Neuronal stem cell (in vitro differentiated cells): ENCODE measurements at regions not wholly inside any gene's neighbourhood (a gene's known extent, or its start where the extent isn't known, plus 50 kb on each side); places are given as distances from the start of the nearest gene placed in this dataset.
A peak's percentile ranks its signal among the peaks of the same experiment; 100 is the strongest.

Experiments
- DNase-seq: peaks from one replicate; pipeline ENCODE4 v3.0.0-alpha.2; 2013; ENCODE audit warnings: low spot score
- H2AFZ ChIP-seq: one replicate; pipeline ENCODE4 v1.6.1; 2013; ENCODE audit warnings: mild to moderate bottlenecking, low read length, inconsistent platforms
- H2AK5ac ChIP-seq: 2 replicates; pipeline ENCODE4 v1.6.1; 2013; ENCODE audit warnings: low read depth, mild to moderate bottlenecking, inconsistent platforms, low read length, moderate library complexity, mixed read lengths
- H2BK120ac ChIP-seq: 2 replicates; pipeline ENCODE4 v1.6.1; 2013; ENCODE audit warnings: low read depth, mild to moderate bottlenecking, inconsistent platforms, low read length, moderate library complexity, mixed read lengths
- H2BK12ac ChIP-seq: one replicate; pipeline ENCODE4 v1.6.1; 2013; ENCODE audit warnings: low read length, inconsistent platforms
- H2BK15ac ChIP-seq: 2 replicates; pipeline ENCODE4 v1.6.1; 2013; ENCODE audit warnings: mild to moderate bottlenecking, low read length, inconsistent platforms, mixed read lengths
- H2BK5ac ChIP-seq: one replicate; pipeline ENCODE4 v1.6.1; 2013; ENCODE audit warnings: inconsistent platforms, mild to moderate bottlenecking, low read length, moderate library complexity
- H3K14ac ChIP-seq: one replicate; pipeline ENCODE4 v1.6.1; 2013; ENCODE audit warnings: low read length, inconsistent platforms
- H3K18ac ChIP-seq: 2 replicates; pipeline ENCODE4 v1.6.1; 2013; ENCODE audit warnings: low read length, inconsistent platforms
- H3K23ac ChIP-seq: 2 replicates; pipeline ENCODE4 v1.6.1; 2013; ENCODE audit warnings: low read depth, mild to moderate bottlenecking, mixed read lengths, low read length, inconsistent platforms; ENCODE audit not compliant: poor library complexity
- H3K27ac ChIP-seq: replicated peaks from 3 replicates; pipeline ENCODE4 v1.5.1; 2013; ENCODE audit warnings: low read length, inconsistent platforms
- H3K27me3 ChIP-seq, 3 experiments: 2 replicates each; pipeline ENCODE4 v1.6.1; 2013; ENCODE audit warnings: low read length in 3 of 3, mild to moderate bottlenecking in 2 of 3, inconsistent platforms in 1 of 3, low read depth in 1 of 3, mixed read lengths in 1 of 3, moderate library complexity in 1 of 3; ENCODE audit not compliant: control insufficient read depth in 3 of 3, insufficient read depth in 3 of 3
- H3K36me3 ChIP-seq, 2 donors: replicated peaks in 1 of 2; 2 replicates each; pipeline ENCODE4 v1.6.1; 2013; ENCODE audit warnings: low read length in 2 of 2; ENCODE audit not compliant: control insufficient read depth in 2 of 2, insufficient read depth in 2 of 2
- H3K4ac ChIP-seq: 2 replicates; pipeline ENCODE4 v1.6.1; 2013; ENCODE audit warnings: inconsistent platforms, mild to moderate bottlenecking, low read length, moderate library complexity
- H3K4me1 ChIP-seq, 2 donors: 1 replicate in 1 of 2; 2 replicates in 1 of 2; pipeline ENCODE4 v1.6.1; 2013; ENCODE audit warnings: low read length in 2 of 2, low read depth in 1 of 2; ENCODE audit not compliant: control insufficient read depth in 2 of 2, insufficient read depth in 1 of 2
- H3K4me2 ChIP-seq: one replicate; pipeline ENCODE4 v1.6.1; 2013; ENCODE audit warnings: mild to moderate bottlenecking, low read length, inconsistent platforms; ENCODE audit not compliant: insufficient read depth, poor library complexity, severe bottlenecking
- H3K4me3 ChIP-seq, 2 donors: 2 replicates each; pipeline ENCODE4 v1.5.1; 2013; ENCODE audit warnings: low read length in 2 of 2, mild to moderate bottlenecking in 2 of 2, inconsistent platforms in 1 of 2, moderate library complexity in 1 of 2
- H3K79me1 ChIP-seq: one replicate; pipeline ENCODE4 v1.6.1; 2013; ENCODE audit warnings: low read depth, mild to moderate bottlenecking, inconsistent platforms, low read length, moderate library complexity
- H3K9ac ChIP-seq: one replicate; pipeline ENCODE4 v1.6.1; 2013; ENCODE audit warnings: mild to moderate bottlenecking, low read depth, low read length, inconsistent platforms; ENCODE audit not compliant: poor library complexity
- H3K9me3 ChIP-seq, 2 donors: replicated peaks in 1 of 2; 2 replicates each; pipeline versions ENCODE3 to v1.6.1; 2013; ENCODE audit warnings: low read length in 2 of 2, mild to moderate bottlenecking in 2 of 2, inconsistent platforms in 1 of 2, low read depth in 1 of 2, mixed read lengths in 1 of 2, moderate library complexity in 1 of 2; ENCODE audit not compliant: control insufficient read depth in 2 of 2, insufficient read depth in 1 of 2
- H4K8ac ChIP-seq: one replicate; pipeline ENCODE4 v1.6.1; 2013; ENCODE audit warnings: low read depth, mild to moderate bottlenecking, inconsistent platforms, low read length, moderate library complexity
- H4K91ac ChIP-seq: one replicate; pipeline ENCODE4 v1.6.1; 2013; ENCODE audit warnings: low read length, low read depth, mild to moderate bottlenecking, inconsistent platforms; ENCODE audit not compliant: poor library complexity
- WGBS, 2 donors: extraction: QIAGEN DNeasy Blood & Tissue Kit; methylation state at CpG; one replicate each; pipeline ENCODE4 v1.1.7; 2013; ENCODE audit warnings: missing lambda C conversion rate in 2 of 2, mixed read lengths in 1 of 2; ENCODE audit not compliant: insufficient read length in 2 of 2, insufficient replicate concordance in 1 of 2; ENCODE audit errors: extremely low coverage in 2 of 2; 5-methylcytosine and 5-hydroxymethylcytosine counted together

DNA sequence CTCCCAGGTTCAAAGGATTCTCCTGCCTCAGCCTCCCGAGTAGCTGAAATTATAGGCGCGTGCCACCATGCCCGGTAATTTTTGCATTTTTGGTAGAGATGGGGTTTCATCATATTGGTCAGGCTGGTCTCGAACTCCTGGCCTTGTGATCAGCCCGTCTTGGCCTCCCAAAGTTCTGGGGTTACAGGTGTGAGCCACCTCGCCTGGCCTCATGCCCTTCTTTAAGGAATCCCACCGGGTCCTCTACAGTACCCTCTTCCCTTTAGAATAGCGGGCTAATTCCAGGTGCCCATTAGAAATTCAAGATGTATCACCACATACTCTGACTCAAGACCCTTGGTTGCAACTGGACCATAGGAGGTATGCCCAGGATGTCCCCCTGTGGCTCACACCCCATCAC, 74.2 kb upstream of the ZNF536 start:
- no CpG with 5 or more reads among the region's 9 CpGs for WGBS, 2 donors

DNA sequence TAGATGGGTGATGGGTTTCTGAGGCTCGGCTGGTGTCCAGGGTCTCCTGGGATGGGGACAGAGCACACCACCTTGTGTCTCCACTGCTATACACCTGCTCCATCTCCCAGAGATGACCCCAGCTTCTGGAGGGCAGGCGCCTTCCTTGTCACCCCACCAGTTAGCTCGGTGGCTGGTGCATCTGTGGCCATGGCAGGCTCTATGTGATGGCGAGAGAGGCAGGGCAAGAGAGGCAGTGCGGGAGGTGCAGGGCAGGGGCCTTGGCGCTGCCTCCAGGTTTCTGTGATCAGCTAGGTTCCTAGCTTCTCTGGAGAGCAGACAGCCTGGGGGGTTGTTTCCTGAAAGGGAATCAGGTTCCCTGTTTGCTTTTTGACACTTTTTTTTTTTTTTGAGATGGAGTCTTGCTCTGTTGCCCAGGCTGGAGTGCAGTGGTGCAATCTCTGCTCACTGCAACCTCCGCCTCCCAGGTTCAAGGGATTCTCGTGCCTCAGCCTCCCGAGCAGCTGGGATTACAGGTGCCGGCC, 69.0 kb upstream of the ZNF536 start:
- Histone ChIP-seq H2BK120ac (no peak overlapping the region), H3K4me1 (peaks cover 5 to 8% of the 10 kb centered on the region in 2 donors), H4K8ac (no peak overlapping the region), H3K18ac (peak overlapping the region; percentile 65), H4K91ac (no peak overlapping the region), H3K27me3 (no peaks in the 10 kb centered on the region), H3K27ac (no peak overlapping the region), H3K4me3 (no peak overlapping the region), H3K4me2 (no peak overlapping the region), H3K36me3 (no peaks in the 10 kb centered on the region), H3K14ac (no peak overlapping the region), H3K9me3 (no peaks in the 10 kb centered on the region), H2BK15ac (no peak overlapping the region), H2AK5ac (no peak overlapping the region), H3K23ac (no peak overlapping the region), H3K79me1 (no peaks in the 10 kb centered on the region), H2BK5ac (no peak overlapping the region), H3K4ac (no peak overlapping the region), H2AFZ (no peak overlapping the region), H2BK12ac (no peak overlapping the region), H3K9ac (peak overlapping the region; percentile 61)
- no CpG with 5 or more reads among the region's 10 CpGs for WGBS, 2 donors
- DNase-seq = no peak

More for the DNA sequence above, 74.2 kb upstream of the ZNF536 start:
- Histone ChIP-seq H2AK5ac (no peak overlapping the region), H3K27ac (no peak overlapping the region), H3K23ac (no peak overlapping the region), H3K4me3 (no peak overlapping the region), H3K79me1 (no peaks in the 10 kb centered on the region), H4K8ac (no peak overlapping the region), H3K18ac (no peak overlapping the region), H3K4me1 (peaks cover 2 to 4% of the 10 kb centered on the region in 2 donors), H2BK5ac (no peak overlapping the region), H3K36me3 (no peaks in the 10 kb centered on the region), H2BK120ac (no peak overlapping the region), H2AFZ (no peak overlapping the region), H3K14ac (no peak overlapping the region), H2BK15ac (no peak overlapping the region), H3K9me3 (no peaks in the 10 kb centered on the region), H3K27me3 (no peaks in the 10 kb centered on the region), H4K91ac (no peak overlapping the region), H3K4ac (no peak overlapping the region), H2BK12ac (no peak overlapping the region), H3K9ac (no peak overlapping the region), H3K4me2 (no peak overlapping the region)
- no peak for DNase-seq

GRCh38 chr19:30304540-30304939, 67.6 kb upstream of the ZNF536 start:
- Histone ChIP-seq H2BK15ac (peak overlapping the region; percentile 13), H2AFZ (no peak overlapping the region), H3K18ac (no peak overlapping the region), H3K4me2 (no peak overlapping the region), H3K27ac (no peak overlapping the region), H3K14ac (no peak overlapping the region), H4K8ac (no peak overlapping the region), H2BK5ac (no peak overlapping the region), H3K4me1 (peaks cover 7 to 8% of the 10 kb centered on the region in 2 donors), H3K36me3 (no peaks in the 10 kb centered on the region), H4K91ac (no peak overlapping the region), H3K9me3 (no peaks in the 10 kb centered on the region), H3K27me3 (no peaks in the 10 kb centered on the region), H2AK5ac (peak overlapping the region; percentile 51), H3K23ac (no peak overlapping the region), H3K9ac (no peak overlapping the region), H2BK12ac (no peak overlapping the region), H3K4me3 (no peak overlapping the region), H2BK120ac (no peak overlapping the region), H3K4ac (no peak overlapping the region), H3K79me1 (no peaks in the 10 kb centered on the region)
- WGBS, 2 donors = no CpG with 5 or more reads among the region's 6 CpGs
- no peak for DNase-seq

- H3K9ac ChIP-seq = no peak overlapping the region
- H3K9me3 ChIP-seq = no peaks in the 10 kb centered on the region
- H2BK15ac ChIP-seq = peak overlapping the region; percentile 32
- WGBS, 2 donors = no CpG with 5 or more reads among the region's 9 CpGs
- H3K14ac ChIP-seq = peak overlapping the region; percentile 21
- peak overlapping the region; percentile 87 for H3K18ac ChIP-seq
- no peak overlapping the region for H4K91ac ChIP-seq
- DNase-seq = no peak
- no peak overlapping the region for H2BK12ac ChIP-seq
- H3K4ac ChIP-seq = no peak overlapping the region
- H3K36me3 ChIP-seq = no peaks in the 10 kb centered on the region
- no peaks in the 10 kb centered on the region for H3K27me3 ChIP-seq
- no peaks in the 10 kb centered on the region for H3K79me1 ChIP-seq
- H3K4me1 ChIP-seq = peaks cover 15 to 17% of the 10 kb centered on the region in 2 donors
- no peak overlapping the region for H3K4me2 ChIP-seq
- no peak overlapping the region for H2AFZ ChIP-seq
- H3K4me3 ChIP-seq = no peak overlapping the region
- no peak overlapping the region for H2BK5ac ChIP-seq
- no peak overlapping the region for H4K8ac ChIP-seq
- no peak overlapping the region for H3K27ac ChIP-seq
- no peak overlapping the region for H2BK120ac ChIP-seq
- H3K23ac ChIP-seq = peak overlapping the region; percentile 9
- peak overlapping the region; percentile 90 for H2AK5ac ChIP-seq
These were observed 66.7 kb upstream of the ZNF536 start for GRCh38 chr19:30305346-30306060.
